ENCODE measurements at regions not wholly inside any gene's neighbourhood (a gene's known extent, or its start where the extent isn't known, plus 50 kb on each side); places are given as distances from the start of the nearest gene placed in this dataset.

DNA sequence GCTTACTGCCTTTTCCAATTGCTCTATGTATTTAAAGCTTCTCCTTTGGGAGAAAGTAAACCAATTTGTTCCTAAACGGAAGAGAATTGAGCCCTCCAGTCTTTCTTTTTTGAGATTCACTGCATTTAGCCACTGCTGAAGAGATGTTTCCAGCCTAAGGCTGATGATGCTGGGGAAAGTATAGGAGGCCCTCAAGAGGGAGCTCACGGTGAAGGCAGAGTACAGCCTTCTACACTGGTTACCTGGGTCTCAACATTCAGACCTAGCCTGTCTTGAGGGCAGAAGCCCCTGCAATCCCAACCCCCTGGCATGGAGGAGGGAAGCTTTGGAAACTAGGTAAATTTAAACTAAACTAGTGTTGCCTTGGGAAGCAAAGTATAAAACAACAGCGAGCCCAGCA lies 316.7 kb upstream of the TPK1 start:
- no peak for TF ChIP-seq EZH2 (IDR thresholded peaks at IDR 0.05; ENCODE audit: borderline replicate concordance, insufficient read depth, low read depth, low read length, poor library complexity, severe bottlenecking)
- TF ChIP-seq, protein P1, sequence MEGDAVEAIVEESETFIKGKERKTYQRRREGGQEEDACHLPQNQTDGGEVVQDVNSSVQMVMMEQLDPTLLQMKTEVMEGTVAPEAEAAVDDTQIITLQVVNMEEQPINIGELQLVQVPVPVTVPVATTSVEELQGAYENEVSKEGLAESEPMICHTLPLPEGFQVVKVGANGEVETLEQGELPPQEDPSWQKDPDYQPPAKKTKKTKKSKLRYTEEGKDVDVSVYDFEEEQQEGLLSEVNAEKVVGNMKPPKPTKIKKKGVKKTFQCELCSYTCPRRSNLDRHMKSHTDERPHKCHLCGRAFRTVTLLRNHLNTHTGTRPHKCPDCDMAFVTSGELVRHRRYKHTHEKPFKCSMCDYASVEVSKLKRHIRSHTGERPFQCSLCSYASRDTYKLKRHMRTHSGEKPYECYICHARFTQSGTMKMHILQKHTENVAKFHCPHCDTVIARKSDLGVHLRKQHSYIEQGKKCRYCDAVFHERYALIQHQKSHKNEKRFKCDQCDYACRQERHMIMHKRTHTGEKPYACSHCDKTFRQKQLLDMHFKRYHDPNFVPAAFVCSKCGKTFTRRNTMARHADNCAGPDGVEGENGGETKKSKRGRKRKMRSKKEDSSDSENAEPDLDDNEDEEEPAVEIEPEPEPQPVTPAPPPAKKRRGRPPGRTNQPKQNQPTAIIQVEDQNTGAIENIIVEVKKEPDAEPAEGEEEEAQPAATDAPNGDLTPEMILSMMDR (IDR thresholded peaks at IDR 0.05) = no peak
- ATAC-seq (ENCODE audit: low read depth) (no peak), DNase-seq (no peak)
- no peaks in the 10 kb centered on the region for H3K79me2 ChIP-seq (ENCODE audit: control insufficient read depth, insufficient read depth, low read length)
- no peak overlapping the region for H2AFZ ChIP-seq (ENCODE audit: insufficient read depth, low read depth, low read length, poor library complexity, severe bottlenecking)
- H3K4me2 ChIP-seq (replicated peaks; ENCODE audit: low read depth, low read length, poor library complexity, severe bottlenecking) = no peak overlapping the region
- ChIA-PET POLR2A (no interaction called here), CTCF (interaction anchor here (0.5 kb wide), 1 partner anchor 427 kb away, joined by 3 read pairs; no protein-coding TSS in a partner anchor)
- H3K9ac ChIP-seq (ENCODE audit: low read length) = no peak overlapping the region
- H3K27ac Mint-ChIP-seq = no peak overlapping the region
- 100% methylated on average over 2 of the region's 3 CpGs for WGBS (ENCODE audit: insufficient coverage)
- H3K27me3 ChIP-seq (replicated peaks in 1 of 4; ENCODE audit: control extremely low read depth in 1 of 4, control insufficient read depth in 3 of 4, insufficient read depth in 4 of 4, low read length in 3 of 4) = no peaks in the 10 kb centered on the region
- H3K27ac ChIP-seq (ENCODE audit: low read length in 2 of 2) = no peak overlapping the region
- no peak overlapping the region for H3K4me3 Mint-ChIP-seq
- no peaks in the 10 kb centered on the region for H3K9me3 Mint-ChIP-seq (ENCODE audit: insufficient read depth)
- intact Hi-C loops (cut with micrococcal nuclease) = no loop called here
- no peak overlapping the region for H3K4me3 ChIP-seq (ENCODE audit: control extremely low read depth in 1 of 5, extremely low read depth in 1 of 5, insufficient read depth in 1 of 5, low read depth in 2 of 5, low read length in 4 of 5)
- H3K4me1 ChIP-seq (ENCODE audit: control insufficient read depth in 2 of 2, insufficient read depth in 2 of 2, low read length in 2 of 2) = no peaks in the 10 kb centered on the region
- no peaks in the 10 kb centered on the region for H3K4me1 Mint-ChIP-seq
- no peaks in the 10 kb centered on the region for H3K9me3 ChIP-seq (ENCODE audit: control extremely low read depth in 1 of 3, control insufficient read depth in 2 of 3, insufficient read depth in 1 of 3, low read length in 2 of 3)
- no peaks in the 10 kb centered on the region for H3K27me3 Mint-ChIP-seq
- H3K36me3 ChIP-seq (replicated peaks in 1 of 2; ENCODE audit: control extremely low read depth in 1 of 2, control insufficient read depth in 1 of 2, extremely low read depth in 1 of 2, insufficient read depth in 2 of 2, low read length in 1 of 2) = no peaks in the 10 kb centered on the region
- H4K20me1 ChIP-seq (ENCODE audit: control insufficient read depth, insufficient read depth, low read length, poor library complexity, severe bottlenecking) = no peaks in the 10 kb centered on the region

DNA sequence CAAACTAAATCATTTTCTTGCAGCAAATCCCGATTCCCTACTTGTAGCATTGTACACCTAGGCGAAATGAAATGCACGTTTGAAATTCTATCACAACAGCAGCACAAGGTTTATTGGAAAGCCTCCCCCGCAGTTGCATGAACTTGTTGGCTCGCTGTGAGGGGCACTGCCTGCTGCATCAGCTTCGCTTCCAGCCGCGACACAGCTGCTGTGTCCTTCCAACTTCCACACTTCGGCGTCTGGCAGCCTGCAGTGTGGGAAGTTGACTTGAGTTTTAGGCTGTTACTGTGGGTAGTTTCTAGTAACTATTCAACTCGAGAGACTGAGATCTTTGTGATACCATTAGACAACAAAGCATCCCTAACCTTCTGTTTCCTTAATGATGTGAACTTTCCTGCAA lies 315.8 kb upstream of the TPK1 start:
- Mint-ChIP-seq H3K27ac (no peak overlapping the region), H3K27me3 (no peaks in the 10 kb centered on the region), H3K4me3 (no peak overlapping the region), H3K9me3 (ENCODE audit: insufficient read depth) (no peaks in the 10 kb centered on the region), H3K4me1 (no peaks in the 10 kb centered on the region)
- no peak for ATAC-seq (ENCODE audit: low read depth)
- no peaks in the 10 kb centered on the region for H4K20me1 ChIP-seq (ENCODE audit: control insufficient read depth, insufficient read depth, low read length, poor library complexity, severe bottlenecking)
- no peaks in the 10 kb centered on the region for H3K4me1 ChIP-seq (ENCODE audit: control insufficient read depth in 2 of 2, insufficient read depth in 2 of 2, low read length in 2 of 2)
- TF ChIP-seq, protein P1 (IDR thresholded peaks at IDR 0.05) = no peak
- no peak for TF ChIP-seq EZH2 (IDR thresholded peaks at IDR 0.05; ENCODE audit: borderline replicate concordance, insufficient read depth, low read depth, low read length, poor library complexity, severe bottlenecking)
- ChIA-PET CTCF (no interaction called here), POLR2A (no interaction called here)
- no peaks in the 10 kb centered on the region for H3K79me2 ChIP-seq (ENCODE audit: control insufficient read depth, insufficient read depth, low read length)
- no peak overlapping the region for H3K4me3 ChIP-seq (ENCODE audit: control extremely low read depth in 1 of 5, extremely low read depth in 1 of 5, insufficient read depth in 1 of 5, low read depth in 2 of 5, low read length in 4 of 5)
- no peak overlapping the region for H2AFZ ChIP-seq (ENCODE audit: insufficient read depth, low read depth, low read length, poor library complexity, severe bottlenecking)
- H3K27me3 ChIP-seq (replicated peaks in 1 of 4; ENCODE audit: control extremely low read depth in 1 of 4, control insufficient read depth in 3 of 4, insufficient read depth in 4 of 4, low read length in 3 of 4) = no peaks in the 10 kb centered on the region
- WGBS (ENCODE audit: insufficient coverage) = 82% methylated on average over 5 of the region's 11 CpGs
- no peak overlapping the region for H3K27ac ChIP-seq (ENCODE audit: low read length in 2 of 2)
- H3K9me3 ChIP-seq (ENCODE audit: control extremely low read depth in 1 of 3, control insufficient read depth in 2 of 3, insufficient read depth in 1 of 3, low read length in 2 of 3) = no peaks in the 10 kb centered on the region
- H3K9ac ChIP-seq (ENCODE audit: low read length) = no peak overlapping the region
- no peaks in the 10 kb centered on the region for H3K36me3 ChIP-seq (replicated peaks in 1 of 2; ENCODE audit: control extremely low read depth in 1 of 2, control insufficient read depth in 1 of 2, extremely low read depth in 1 of 2, insufficient read depth in 2 of 2, low read length in 1 of 2)
- no peak for DNase-seq
- H3K4me2 ChIP-seq (replicated peaks; ENCODE audit: low read depth, low read length, poor library complexity, severe bottlenecking) = no peak overlapping the region
- intact Hi-C loops (cut with micrococcal nuclease) = no loop called here
